ENCODE measurements at regions not wholly inside any gene's neighbourhood (a gene's known extent, or its start where the extent isn't known, plus 50 kb on each side); places are given as distances from the start of the nearest gene placed in this dataset.

DNA sequence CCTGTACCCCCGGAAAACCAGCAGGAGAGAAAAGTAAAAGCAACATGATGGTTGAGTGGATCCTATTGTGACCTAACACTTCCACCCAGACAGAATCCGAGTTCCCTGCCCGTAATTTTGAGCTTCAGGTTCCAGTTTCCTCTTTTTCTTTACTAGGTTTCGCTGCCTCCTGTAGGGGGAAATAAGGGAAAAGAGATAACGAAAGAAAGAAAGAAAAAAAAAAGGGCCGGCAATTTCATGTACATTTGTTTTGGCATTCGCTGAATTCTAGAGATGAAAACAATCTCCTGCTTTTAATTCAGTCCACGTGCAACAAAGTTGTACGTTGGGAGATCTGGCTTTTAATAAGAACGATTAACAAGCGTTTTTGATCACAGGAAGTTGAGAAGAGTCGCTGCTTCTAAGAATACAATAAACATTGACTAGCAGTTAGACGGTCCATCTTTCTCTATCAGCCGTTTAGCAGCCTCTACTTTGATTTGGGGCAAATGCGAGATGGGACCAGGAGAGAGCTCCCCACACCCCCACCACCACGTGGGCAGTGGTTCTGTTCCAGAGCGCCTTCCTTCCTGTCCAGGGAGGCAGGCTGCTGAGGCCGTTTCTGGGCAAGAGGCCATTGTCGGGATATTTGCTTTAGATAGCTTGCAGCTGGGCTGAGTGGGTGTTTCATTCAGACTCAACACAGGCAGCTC is 155.9 kb upstream of the RUNX1 start:
- TF ChIP-seq TAF1 (CRISPR knock-in tag; IDR thresholded peaks at IDR 0.05) (no peak), GTF3A (CRISPR knock-in tag; conservative IDR thresholded peaks at IDR 0.05) (no peak), ZMAT3 (CRISPR knock-in tag; conservative IDR thresholded peaks at IDR 0.05) (no peak), TP53 (CRISPR knock-in tag; conservative IDR thresholded peaks at IDR 0.05) (no peak)
- TF ChIP-seq, protein P1, sequence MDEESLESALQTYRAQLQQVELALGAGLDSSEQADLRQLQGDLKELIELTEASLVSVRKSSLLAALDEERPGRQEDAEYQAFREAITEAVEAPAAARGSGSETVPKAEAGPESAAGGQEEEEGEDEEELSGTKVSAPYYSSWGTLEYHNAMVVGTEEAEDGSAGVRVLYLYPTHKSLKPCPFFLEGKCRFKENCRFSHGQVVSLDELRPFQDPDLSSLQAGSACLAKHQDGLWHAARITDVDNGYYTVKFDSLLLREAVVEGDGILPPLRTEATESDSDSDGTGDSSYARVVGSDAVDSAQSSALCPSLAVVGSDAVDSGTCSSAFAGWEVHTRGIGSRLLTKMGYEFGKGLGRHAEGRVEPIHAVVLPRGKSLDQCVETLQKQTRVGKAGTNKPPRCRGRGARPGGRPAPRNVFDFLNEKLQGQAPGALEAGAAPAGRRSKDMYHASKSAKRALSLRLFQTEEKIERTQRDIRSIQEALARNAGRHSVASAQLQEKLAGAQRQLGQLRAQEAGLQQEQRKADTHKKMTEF (CRISPR knock-in tag; IDR thresholded peaks at IDR 0.05), result no peak
- TF ChIP-seq, protein P2, sequence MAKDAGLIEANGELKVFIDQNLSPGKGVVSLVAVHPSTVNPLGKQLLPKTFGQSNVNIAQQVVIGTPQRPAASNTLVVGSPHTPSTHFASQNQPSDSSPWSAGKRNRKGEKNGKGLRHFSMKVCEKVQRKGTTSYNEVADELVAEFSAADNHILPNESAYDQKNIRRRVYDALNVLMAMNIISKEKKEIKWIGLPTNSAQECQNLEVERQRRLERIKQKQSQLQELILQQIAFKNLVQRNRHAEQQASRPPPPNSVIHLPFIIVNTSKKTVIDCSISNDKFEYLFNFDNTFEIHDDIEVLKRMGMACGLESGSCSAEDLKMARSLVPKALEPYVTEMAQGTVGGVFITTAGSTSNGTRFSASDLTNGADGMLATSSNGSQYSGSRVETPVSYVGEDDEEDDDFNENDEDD (CRISPR knock-in tag; IDR thresholded peaks at IDR 0.05; ENCODE audit: borderline replicate concordance), result no peak
- TF ChIP-seq, protein P3, sequence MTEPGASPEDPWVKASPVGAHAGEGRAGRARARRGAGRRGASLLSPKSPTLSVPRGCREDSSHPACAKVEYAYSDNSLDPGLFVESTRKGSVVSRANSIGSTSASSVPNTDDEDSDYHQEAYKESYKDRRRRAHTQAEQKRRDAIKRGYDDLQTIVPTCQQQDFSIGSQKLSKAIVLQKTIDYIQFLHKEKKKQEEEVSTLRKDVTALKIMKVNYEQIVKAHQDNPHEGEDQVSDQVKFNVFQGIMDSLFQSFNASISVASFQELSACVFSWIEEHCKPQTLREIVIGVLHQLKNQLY (CRISPR knock-in tag; IDR thresholded peaks at IDR 0.05), result no peak

Data from HepG2 (cell line).